SK-N-SH (cell line): ENCODE measurements at regions not wholly inside any gene's neighbourhood (a gene's known extent, or its start where the extent isn't known, plus 50 kb on each side); places are given as distances from the start of the nearest gene placed in this dataset.

Experiments used
- CTCF ChIA-PET: fragments of 300-600, 350-600 bp; formaldehyde crosslinking; extraction: SDS; loops from one replicate; lab custom pipeline; 2021; lab: Yijun Ruan, JAX
- POLR2A ChIA-PET: fragments of 350-600 bp; sonication (Branson Sonifier 250); formaldehyde crosslinking; extraction: SDS; loops from one replicate; lab custom pipeline; 2020; ENCODE audit warnings: antibody characterized with exemption, inconsistent platforms; lab: Yijun Ruan, JAX
- DNase-seq: peaks from one replicate; pipeline ENCODE4 v3.0.0; 2012
- H2AFZ ChIP-seq: fragments of 200-600 bp; sonication (generic); 2 replicates; pipeline ENCODE4 v1.8.1; 2016; ENCODE audit warnings: antibody characterized with exemption, mild to moderate bottlenecking, low read depth
- H3F3A ChIP-seq: fragments of 200-600 bp; sonication (generic); replicated peaks from 2 replicates; pipeline ENCODE3; 2016; ENCODE audit warnings: antibody characterized with exemption, mild to moderate bottlenecking; ENCODE audit not compliant: insufficient read depth
- H3K27ac ChIP-seq, 2 experiments: fragments of 200-500 bp in 1 of 2; fragments of 200-600 bp in 1 of 2; sonication (Bioruptor generic) in 1 of 2; sonication (generic), shearing (Covaris generic) in 1 of 2; 2 replicates each; pipeline versions ENCODE4 v1.5.1 to v1.6.1; 2014 to 2016; ENCODE audit warnings: low read depth in 2 of 2, inconsistent platforms in 1 of 2, low read length in 1 of 2, mild to moderate bottlenecking in 1 of 2, mixed read lengths in 1 of 2
- H3K27me3 ChIP-seq: fragments of 200-600 bp; sonication (generic), shearing (Covaris generic); 2 replicates; pipeline ENCODE4 v1.6.1; 2016; ENCODE audit warnings: mixed run types; ENCODE audit not compliant: insufficient read depth
- H3K36me3 ChIP-seq, 2 experiments: fragments of 200-500 bp in 1 of 2; fragments of 200-600 bp in 1 of 2; sonication (Bioruptor generic) in 1 of 2; sonication (generic) in 1 of 2; replicated peaks in 1 of 2; 2 replicates each; pipeline versions ENCODE3 to v1.5.1; 2014 to 2016; ENCODE audit warnings: low read length in 1 of 2, mild to moderate bottlenecking in 1 of 2; ENCODE audit not compliant: insufficient read depth in 2 of 2, control insufficient read depth in 1 of 2
- H3K4me1 ChIP-seq, 2 experiments: fragments of 200-500 bp in 1 of 2; fragments of 200-600 bp in 1 of 2; sonication (Bioruptor generic) in 1 of 2; sonication (generic), shearing (Covaris generic) in 1 of 2; 2 replicates each; pipeline versions ENCODE4 v1.5.1 to v1.6.1; 2014 to 2016; ENCODE audit warnings: low read depth in 1 of 2, low read length in 1 of 2, mixed run types in 1 of 2; ENCODE audit not compliant: insufficient read depth in 2 of 2, control insufficient read depth in 1 of 2
- H3K4me2 ChIP-seq: fragments of 200-600 bp; sonication (generic), shearing (Covaris generic); 2 replicates; pipeline ENCODE4 v1.6.1; 2017; ENCODE audit warnings: mixed run types
- H3K4me3 ChIP-seq, 2 experiments: fragments of 200-500 bp in 1 of 2; fragments of 200-600 bp in 1 of 2; sonication (Bioruptor generic) in 1 of 2; sonication (generic), shearing (Covaris generic) in 1 of 2; 2 replicates each; pipeline versions ENCODE4 v1.5.1 to v1.8.1; 2014 to 2016; ENCODE audit warnings: low read depth in 2 of 2, inconsistent platforms in 1 of 2, low read length in 1 of 2, mild to moderate bottlenecking in 1 of 2, mixed read lengths in 1 of 2, moderate library complexity in 1 of 2
- H3K79me2 ChIP-seq: fragments of 200-600 bp; sonication (generic); 2 replicates; pipeline ENCODE4 v1.8.1; 2017; ENCODE audit warnings: mild to moderate bottlenecking; ENCODE audit not compliant: insufficient read depth
- H3K9ac ChIP-seq: fragments of 200-600 bp; sonication (generic); 2 replicates; pipeline ENCODE4 v1.6.1; 2017; ENCODE audit warnings: mixed run types
- H3K9me2 ChIP-seq: fragments of 200-600 bp; sonication (generic); 2 replicates; pipeline ENCODE4 v1.6.1; 2017; ENCODE audit warnings: mixed run types
- H3K9me3 ChIP-seq: fragments of 200-600 bp; sonication (generic); 2 replicates; pipeline ENCODE4 v1.6.1; 2017; ENCODE audit warnings: mixed run types, mild to moderate bottlenecking, moderate library complexity
- H4K20me1 ChIP-seq: fragments of 200-600 bp; sonication (generic); 2 replicates; pipeline ENCODE4 v1.6.1; 2017; ENCODE audit warnings: mild to moderate bottlenecking, mixed run types; ENCODE audit not compliant: insufficient read depth
- CHD2 ChIP-seq: fragments of 150-350 bp; IDR thresholded peaks from 2 replicates; pipeline ENCODE4 v1.6.1; 2018; ENCODE audit warnings: low read length; ENCODE audit not compliant: partially characterized antibody
- EZH2phosphoT487 ChIP-seq: fragments of 200-600 bp; sonication (generic); IDR thresholded peaks from 2 replicates; pipeline ENCODE4 v1.6.1; 2017; ENCODE audit warnings: low read depth, mixed run types, mild to moderate bottlenecking, antibody characterized with exemption, moderate library complexity, borderline replicate concordance
- FOXJ3 ChIP-seq: sonication (generic); formaldehyde crosslinking; IDR thresholded peaks from 2 replicates; pipeline ENCODE4 v1.5.1; 2020; ENCODE audit warnings: mild to moderate bottlenecking, missing genetic modification reagents
- FOXM1 ChIP-seq: IDR thresholded peaks from 2 replicates; pipeline ENCODE4 v1.4.0; 2012; ENCODE audit warnings: low read depth, mild to moderate bottlenecking
- GABPA ChIP-seq: IDR thresholded peaks from 2 replicates; pipeline ENCODE4 v1.4.0; 2012; ENCODE audit warnings: low read depth, mild to moderate bottlenecking
- JUND ChIP-seq: IDR thresholded peaks from 2 replicates; pipeline ENCODE4 v1.4.0; 2012
- MXI1 ChIP-seq: IDR thresholded peaks from 2 replicates; pipeline ENCODE4 v1.6.1; 2012; ENCODE audit warnings: mild to moderate bottlenecking, low read depth, low read length, improper control_type of control experiment
- NFIC ChIP-seq: IDR thresholded peaks from 2 replicates; pipeline ENCODE4 v1.4.0; 2012; ENCODE audit warnings: borderline replicate concordance
- PBX3 ChIP-seq: IDR thresholded peaks from 2 replicates; pipeline ENCODE4; 2012
- POLR2AphosphoS5 ChIP-seq: IDR thresholded peaks from 2 replicates; pipeline ENCODE4 v1.6.1; 2012; ENCODE audit warnings: low read depth, low read length
- RAD21 ChIP-seq: IDR thresholded peaks from 2 replicates; pipeline ENCODE4 v1.6.1; 2012; ENCODE audit warnings: mild to moderate bottlenecking, low read length
- REST ChIP-seq: IDR thresholded peaks from 2 replicates; pipeline ENCODE4 v1.6.1; 2012; ENCODE audit warnings: mild to moderate bottlenecking, low read depth, low read length, moderate library complexity
- RFX5 ChIP-seq: IDR thresholded peaks from 2 replicates; pipeline ENCODE4 v1.6.1; 2012; ENCODE audit warnings: mild to moderate bottlenecking, improper control_type of control experiment, low read length
- RXRA ChIP-seq: IDR thresholded peaks from 2 replicates; pipeline ENCODE4 v1.4.0; 2012; ENCODE audit warnings: low read depth, mild to moderate bottlenecking, borderline replicate concordance
- TAF1 ChIP-seq: IDR thresholded peaks from 2 replicates; pipeline ENCODE4 v1.6.1; 2012; ENCODE audit warnings: low read depth, mild to moderate bottlenecking, low read length, moderate library complexity, borderline replicate concordance
- YY1 ChIP-seq: IDR thresholded peaks from 2 replicates; pipeline ENCODE4 v1.4.0; 2012; ENCODE audit warnings: low read depth, mild to moderate bottlenecking
- WGBS: methylation state at CpG from one replicate; pipeline ENCODE4 v1.1.6; 2017; ENCODE audit warnings: low lambda C conversion rate; 5-methylcytosine and 5-hydroxymethylcytosine counted together
- TF ChIP-seq, protein P1 (sequence below): IDR thresholded peaks from 2 replicates; pipeline ENCODE4 v1.4.0; 2012; ENCODE audit warnings: low read depth, borderline replicate concordance
- TF ChIP-seq, protein P2 (sequence below): fragments of 150-350 bp; IDR thresholded peaks from 2 replicates; pipeline ENCODE4 v1.6.1; 2016; ENCODE audit warnings: mild to moderate bottlenecking, low read depth, low read length

- Histone ChIP-seq H3K9ac (no peak overlapping the region), H3K36me3 (no peaks in the 10 kb centered on the region), H3K27ac (no peak overlapping the region), H3K27me3 (no peaks in the 10 kb centered on the region), H2AFZ (no peak overlapping the region), H3K9me3 (no peaks in the 10 kb centered on the region), H3K4me1 (no peaks in the 10 kb centered on the region), H4K20me1 (no peaks in the 10 kb centered on the region), H3K4me2 (no peak overlapping the region), H3K79me2 (no peaks in the 10 kb centered on the region), H3F3A (peaks cover 5% of the 10 kb centered on the region), H3K4me3 (no peak overlapping the region), H3K9me2 (no peaks in the 10 kb centered on the region)
- TF ChIP-seq RXRA: no peak
- no peak for TF ChIP-seq YY1
- TF ChIP-seq NFIC: no peak
- no peak for TF ChIP-seq FOXJ3 (CRISPR knock-in tag)
- no peak for TF ChIP-seq REST
- no peak for TF ChIP-seq JUND
- TF ChIP-seq MXI1: no peak
- no peak for TF ChIP-seq POLR2AphosphoS5
- TF ChIP-seq GABPA: no peak
- no peak for TF ChIP-seq EZH2phosphoT487
- TF ChIP-seq RFX5: no peak
- TF ChIP-seq CHD2: no peak
- TF ChIP-seq, protein P1, sequence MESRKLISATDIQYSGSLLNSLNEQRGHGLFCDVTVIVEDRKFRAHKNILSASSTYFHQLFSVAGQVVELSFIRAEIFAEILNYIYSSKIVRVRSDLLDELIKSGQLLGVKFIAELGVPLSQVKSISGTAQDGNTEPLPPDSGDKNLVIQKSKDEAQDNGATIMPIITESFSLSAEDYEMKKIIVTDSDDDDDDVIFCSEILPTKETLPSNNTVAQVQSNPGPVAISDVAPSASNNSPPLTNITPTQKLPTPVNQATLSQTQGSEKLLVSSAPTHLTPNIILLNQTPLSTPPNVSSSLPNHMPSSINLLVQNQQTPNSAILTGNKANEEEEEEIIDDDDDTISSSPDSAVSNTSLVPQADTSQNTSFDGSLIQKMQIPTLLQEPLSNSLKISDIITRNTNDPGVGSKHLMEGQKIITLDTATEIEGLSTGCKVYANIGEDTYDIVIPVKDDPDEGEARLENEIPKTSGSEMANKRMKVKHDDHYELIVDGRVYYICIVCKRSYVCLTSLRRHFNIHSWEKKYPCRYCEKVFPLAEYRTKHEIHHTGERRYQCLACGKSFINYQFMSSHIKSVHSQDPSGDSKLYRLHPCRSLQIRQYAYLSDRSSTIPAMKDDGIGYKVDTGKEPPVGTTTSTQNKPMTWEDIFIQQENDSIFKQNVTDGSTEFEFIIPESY: no peak
- TF ChIP-seq RAD21: no peak
- no peak for TF ChIP-seq FOXM1
- TF ChIP-seq, protein P2, sequence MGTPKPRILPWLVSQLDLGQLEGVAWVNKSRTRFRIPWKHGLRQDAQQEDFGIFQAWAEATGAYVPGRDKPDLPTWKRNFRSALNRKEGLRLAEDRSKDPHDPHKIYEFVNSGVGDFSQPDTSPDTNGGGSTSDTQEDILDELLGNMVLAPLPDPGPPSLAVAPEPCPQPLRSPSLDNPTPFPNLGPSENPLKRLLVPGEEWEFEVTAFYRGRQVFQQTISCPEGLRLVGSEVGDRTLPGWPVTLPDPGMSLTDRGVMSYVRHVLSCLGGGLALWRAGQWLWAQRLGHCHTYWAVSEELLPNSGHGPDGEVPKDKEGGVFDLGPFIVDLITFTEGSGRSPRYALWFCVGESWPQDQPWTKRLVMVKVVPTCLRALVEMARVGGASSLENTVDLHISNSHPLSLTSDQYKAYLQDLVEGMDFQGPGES: no peak
- no peak for TF ChIP-seq PBX3
- TF ChIP-seq TAF1: no peak
- DNase-seq: no peak
- CTCF ChIA-PET: interaction anchor here (0.6 to 9.3 kb wide), 6 partner anchors 11 to 241 kb away, joined by 3 to 70 read pairs (median 8); no protein-coding TSS in a partner anchor
- 90% methylated on average over 2 of the region's 2 CpGs for WGBS
- POLR2A ChIA-PET: no interaction called here
Observed at GRCh38 chr1:67525053-67525760, 95.0 kb upstream of the SERBP1 start.
